Panc1 (cell line): ENCODE measurements at regions not wholly inside any gene's neighbourhood (a gene's known extent, or its start where the extent isn't known, plus 50 kb on each side); places are given as distances from the start of the nearest gene placed in this dataset.

Experiments used
- ATAC-seq: fragments of 200-7000 bp; cut with Tn5 transposase; 2 replicates; pipeline ENCODE4 v1.9.1; 2020; ENCODE audit warnings: mild to moderate bottlenecking, moderate library complexity
- BruUV-seq: library from RNA; stranded (reverse); fragments of 400-500 nt; replicated peaks from 2 replicates; lab custom pipeline; 2021; lab: Mats Ljungman, UMichigan
- CTCF ChIA-PET: fragments of 300-600 bp; sonication (Branson Sonifier 250); formaldehyde crosslinking; loops from one replicate; lab custom pipeline; 2022; ENCODE audit warnings: antibody characterized with exemption; lab: Charles Lee
- POLR2A ChIA-PET: fragments of 300-600 bp; sonication (Branson Sonifier 250); formaldehyde crosslinking; loops from one replicate; lab custom pipeline; 2022; ENCODE audit warnings: antibody characterized with exemption; lab: Charles Lee
- DNase-seq: peaks from one replicate; pipeline ENCODE4 v3.0.0-alpha.2; 2010; ENCODE audit warnings: low read depth, low spot score
- H3K27ac ChIP-seq: 2 replicates; pipeline ENCODE4 v1.5.1; 2011; ENCODE audit warnings: mild to moderate bottlenecking, low read length, inconsistent platforms
- H3K27me3 ChIP-seq: fragments of 200-500 bp; sonication (Bioruptor generic); 2 replicates; pipeline ENCODE4 v1.6.0; 2014; ENCODE audit warnings: low read length, inconsistent platforms; ENCODE audit not compliant: control insufficient read depth, insufficient read depth
- H3K36me3 ChIP-seq: fragments of 200-500 bp; sonication (Bioruptor generic); 2 replicates; pipeline ENCODE4 v1.5.1; 2014; ENCODE audit warnings: inconsistent platforms, mild to moderate bottlenecking, low read length, moderate library complexity; ENCODE audit not compliant: control insufficient read depth, insufficient read depth
- H3K4me1 ChIP-seq: 2 replicates; pipeline ENCODE4 v1.5.1; 2011; ENCODE audit warnings: inconsistent platforms, mild to moderate bottlenecking, low read length, moderate library complexity; ENCODE audit not compliant: control insufficient read depth, insufficient read depth
- H3K4me3 ChIP-seq, 2 experiments: 2 replicates each; pipeline ENCODE4 v1.5.1; 2011 to 2012; ENCODE audit warnings: low read depth in 2 of 2, low read length in 2 of 2, mild to moderate bottlenecking in 2 of 2, inconsistent platforms in 1 of 2, moderate library complexity in 1 of 2
- H3K9me3 ChIP-seq: fragments of 200-500 bp; sonication (Bioruptor generic); 2 replicates; pipeline ENCODE4 v1.5.1; 2014; ENCODE audit warnings: low read depth, mild to moderate bottlenecking, inconsistent platforms, low read length, moderate library complexity; ENCODE audit not compliant: control insufficient read depth, insufficient read depth
- CTCF ChIP-seq: fragments of 450-650 bp; IDR thresholded peaks from 2 replicates; pipeline ENCODE4 v1.5.1; 2017; ENCODE audit warnings: mild to moderate bottlenecking
- POLR2AphosphoS5 ChIP-seq: IDR thresholded peaks from 2 replicates; pipeline ENCODE4 v1.6.1; 2012; ENCODE audit warnings: mild to moderate bottlenecking, low read depth, low read length, moderate library complexity
- REST ChIP-seq, 2 experiments: IDR thresholded peaks; 2 replicates each; pipeline ENCODE4 v1.6.1; 2011 to 2012; ENCODE audit warnings: low read depth in 2 of 2, control low read depth in 1 of 2, low read length in 1 of 2, mild to moderate bottlenecking in 1 of 2, moderate library complexity in 1 of 2; ENCODE audit not compliant: insufficient read depth in 1 of 2
- SIN3A ChIP-seq: IDR thresholded peaks from 2 replicates; pipeline ENCODE4 v1.6.1; 2012; ENCODE audit warnings: low read depth, mild to moderate bottlenecking, low read length, moderate library complexity, borderline replicate concordance; ENCODE audit not compliant: insufficient read depth
- TCF7L2 ChIP-seq: IDR thresholded peaks from 2 replicates; pipeline ENCODE4 v1.6.1; 2011; ENCODE audit warnings: mild to moderate bottlenecking, low read depth, low read length, inconsistent platforms
- in situ Hi-C: cut with HindIII; loops from 2 replicates; pipeline ENCODE4 v1.10.0; 2016; ENCODE audit warnings: low sequenced_read_pairs, low pct_unique_long_range_greater_than_20kb
- intact Hi-C: fragments of 100-400 bp; cut with micrococcal nuclease; formaldehyde crosslinking; loops from one replicate; pipeline ENCODE4 v1.10.0; 2022; ENCODE audit not compliant: unreplicated experiment

GRCh38 chr7:9181356-9181755 is 747.9 kb downstream of the NXPH1 start:
- Histone ChIP-seq H3K36me3 (no peaks in the 10 kb centered on the region), H3K4me1 (no peaks in the 10 kb centered on the region), H3K9me3 (no peaks in the 10 kb centered on the region), H3K27me3 (no peaks in the 10 kb centered on the region), H3K27ac (no peak overlapping the region), H3K4me3 (no peak overlapping the region)
- in situ Hi-C loops (no loop called here), intact Hi-C loops (no loop called here)
- ChIA-PET CTCF (no interaction called here), POLR2A (no interaction called here)
- DNase-seq (no peak), ATAC-seq (no peak)
- TF ChIP-seq POLR2AphosphoS5 (no peak), CTCF (no peak), TCF7L2 (no peak), SIN3A (no peak), REST (IDR thresholded peaks at IDR 0.05; ENCODE audit: insufficient read depth in 1 of 2, low read depth in 2 of 2, low read length in 1 of 2) (no peak)
- BruUV-seq, result no TSS peak

- H3K27me3 ChIP-seq, result no peaks in the 10 kb centered on the region
- H3K27ac ChIP-seq, result no peak overlapping the region
- in situ Hi-C loops, result no loop called here
Measured at GRCh38 chr7:9186730-9187129, 753.3 kb downstream of the NXPH1 start.

More at GRCh38 chr7:9186730-9187129, 753.3 kb downstream of the NXPH1 start:
- Histone ChIP-seq H3K9me3 (no peaks in the 10 kb centered on the region), H3K36me3 (no peaks in the 10 kb centered on the region), H3K4me3 (no peak overlapping the region), H3K4me1 (no peaks in the 10 kb centered on the region)
- intact Hi-C loops, result no loop called here
- TF ChIP-seq POLR2AphosphoS5 (no peak), SIN3A (no peak), REST (IDR thresholded peaks at IDR 0.05; ENCODE audit: insufficient read depth in 1 of 2, low read depth in 2 of 2, low read length in 1 of 2) (no peak), CTCF (no peak), TCF7L2 (no peak)
- no TSS peak for BruUV-seq
- ChIA-PET POLR2A (no interaction called here), CTCF (no interaction called here)
- no peak for ATAC-seq
- no peak for DNase-seq
